ENCODE measurements at regions not wholly inside any gene's neighbourhood (a gene's known extent, or its start where the extent isn't known, plus 50 kb on each side); places are given as distances from the start of the nearest gene placed in this dataset.
"Not testable (repeated sequence)": the region's sequence is repeated elsewhere in the genome, so short reads cannot be mapped to it uniquely, and the experiment has no call there.

DNA sequence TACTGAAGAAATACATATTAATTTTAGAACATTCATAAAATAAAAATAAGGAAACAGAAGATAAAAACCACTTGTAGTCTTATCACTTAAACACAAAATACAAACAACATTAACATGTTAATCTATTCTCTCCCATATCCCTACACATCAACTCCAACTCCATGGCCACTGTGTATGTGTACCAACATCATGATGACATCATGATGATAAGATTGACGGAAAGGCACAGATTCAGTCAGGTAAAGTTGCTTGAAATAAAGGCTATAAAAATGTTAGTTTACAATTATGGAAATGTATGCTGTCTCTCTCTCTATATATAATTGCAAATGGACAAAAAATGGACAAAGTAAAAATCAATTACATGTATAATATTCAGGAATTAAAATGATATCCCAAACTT lies 388.5 kb upstream of the UBE2E3 start:
- DNase-seq, result no peak

DNA sequence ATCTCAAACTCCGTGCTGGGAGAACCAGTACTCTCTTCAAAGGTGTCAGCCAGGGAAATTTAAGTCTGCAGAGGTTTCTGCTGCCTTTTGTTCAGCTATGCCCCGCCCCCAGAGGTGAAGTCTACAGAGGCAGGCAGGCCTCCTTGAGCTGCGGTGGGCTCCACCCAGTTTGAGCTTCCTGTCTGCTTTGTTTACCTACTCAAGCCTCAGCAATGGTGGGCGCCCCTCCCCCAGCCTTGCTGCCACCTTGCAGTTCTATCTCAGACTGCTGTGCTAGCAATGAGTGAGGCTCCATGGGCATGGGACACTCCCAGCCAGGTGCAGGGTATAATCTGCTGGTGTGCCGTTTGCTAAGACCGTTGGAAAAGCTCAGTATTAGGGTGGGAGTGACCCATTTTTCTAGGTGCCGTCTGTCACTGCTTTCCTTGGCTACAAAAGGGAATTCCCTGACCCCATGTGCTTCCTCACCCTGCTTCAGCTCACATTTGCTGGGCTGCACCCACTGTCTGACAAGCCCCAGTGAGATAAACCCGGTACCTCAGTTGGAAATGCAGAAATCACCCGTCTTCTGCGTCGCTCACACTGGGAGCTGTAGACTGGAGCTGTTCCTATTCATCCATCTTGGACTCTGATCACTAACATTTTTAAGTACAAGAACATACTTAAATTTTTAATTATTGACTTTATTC lies 389.2 kb upstream of the UBE2E3 start:
- not testable (repeated sequence) for DNase-seq

DNA sequence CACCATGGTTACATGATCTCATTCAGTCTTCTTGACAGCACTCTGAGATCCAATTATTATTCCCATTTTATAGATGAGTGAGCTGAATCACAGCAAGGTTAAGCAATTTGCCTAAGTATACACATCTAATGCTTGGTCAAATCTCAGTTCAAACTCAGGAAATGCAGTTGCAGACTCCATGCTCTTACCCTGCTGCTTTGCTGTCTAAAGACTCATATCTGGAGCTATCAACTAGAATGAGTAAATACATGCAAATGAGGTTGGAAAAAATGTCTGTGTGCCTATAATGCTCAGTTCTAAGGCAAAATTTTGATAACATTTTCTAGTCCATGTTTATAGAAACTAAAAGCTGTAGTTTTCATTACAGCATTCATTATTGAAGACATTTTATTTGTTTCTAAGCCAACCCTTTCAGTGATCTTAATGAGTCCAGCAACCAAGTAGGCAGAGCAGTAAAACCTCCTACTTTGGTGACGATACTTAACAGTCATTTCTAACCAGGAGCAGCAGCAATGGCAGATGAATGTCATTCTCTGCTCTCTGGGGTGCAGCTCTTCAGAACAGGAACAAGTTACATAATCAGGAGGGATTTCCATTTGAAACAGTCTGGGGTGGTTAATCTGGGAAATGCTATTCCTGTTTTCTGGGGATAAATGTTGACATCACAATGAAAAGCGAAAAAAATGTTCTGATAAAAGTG lies 396.8 kb upstream of the UBE2E3 start:
- no peak for DNase-seq

DNA sequence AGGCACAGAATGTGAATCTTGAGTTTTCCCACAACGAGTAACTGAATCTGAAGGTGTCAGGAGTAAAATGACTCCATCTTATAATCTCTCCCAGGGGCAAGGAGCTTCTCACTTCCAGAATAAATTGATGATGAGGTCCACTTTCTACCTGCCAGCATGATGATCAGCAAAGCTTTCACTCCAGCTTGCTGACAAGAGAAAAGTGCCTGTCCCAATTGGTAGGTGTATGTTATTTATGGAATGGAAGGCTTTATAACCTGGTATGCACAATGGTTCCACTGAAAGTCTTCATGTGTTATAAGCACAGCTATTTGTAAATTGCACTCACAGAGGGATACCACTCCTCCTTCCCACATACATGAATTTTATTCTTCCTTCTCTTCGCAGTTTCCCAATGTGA lies 401.0 kb upstream of the UBE2E3 start:
- DNase-seq, result no peak

DNA sequence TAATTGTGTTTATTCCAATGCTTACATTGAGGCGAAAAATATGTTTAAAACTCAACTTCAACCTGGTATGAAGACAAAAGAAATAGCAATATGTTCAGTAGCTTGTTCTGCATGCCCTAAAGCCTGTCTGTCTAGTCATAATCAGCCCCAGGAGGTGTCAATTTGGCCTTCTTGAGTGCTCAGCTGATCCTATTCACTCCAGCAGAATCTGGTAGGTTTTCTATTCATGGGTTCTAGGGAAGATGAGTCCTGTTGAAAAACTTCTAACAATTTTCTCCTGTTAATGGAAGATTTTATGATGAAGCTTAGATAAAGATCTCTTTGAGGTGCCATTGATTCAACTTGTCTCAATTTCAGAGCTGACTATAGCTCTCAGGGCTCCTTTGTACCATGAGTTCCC lies 402.0 kb upstream of the UBE2E3 start:
- DNase-seq, result no peak

DNA sequence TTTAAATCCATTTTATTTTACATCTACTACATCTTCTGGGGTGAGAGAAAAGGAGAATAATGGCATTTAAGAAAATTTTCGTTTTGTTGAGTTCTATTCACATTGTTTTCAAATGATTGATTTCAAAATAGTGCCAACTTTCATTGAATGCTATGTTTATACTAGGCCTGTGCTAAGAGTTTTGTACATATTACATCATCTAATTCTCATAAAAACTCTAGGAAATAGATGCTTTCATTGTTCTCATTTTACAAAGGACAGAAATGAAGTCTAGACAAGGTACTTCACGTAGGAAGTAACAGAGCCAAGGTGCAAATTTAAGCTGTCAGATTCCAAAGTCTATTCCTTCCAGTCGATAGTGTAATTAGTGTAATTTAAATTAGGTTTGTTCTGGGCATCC lies 402.8 kb upstream of the UBE2E3 start:
- no peak for DNase-seq

DNA sequence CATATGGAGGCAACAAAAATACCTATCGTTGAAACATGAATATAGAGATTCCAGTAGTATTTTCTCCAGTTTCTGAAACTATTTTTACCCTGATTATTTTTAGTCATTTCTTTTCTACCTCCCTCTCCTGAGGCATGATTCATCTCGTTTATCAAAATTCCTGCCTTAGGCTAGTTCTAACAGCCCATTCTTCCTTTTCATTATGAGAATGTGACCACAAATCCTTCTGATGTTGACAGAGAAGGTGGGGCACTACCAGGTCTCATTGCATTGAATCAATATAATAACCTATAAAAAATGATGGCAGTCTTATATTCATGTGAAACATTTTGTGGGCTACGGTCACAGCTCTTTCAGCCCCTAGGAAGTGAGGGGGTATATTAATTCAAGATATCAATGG lies 406.5 kb upstream of the UBE2E3 start:
- DNase-seq, result no peak

DNA sequence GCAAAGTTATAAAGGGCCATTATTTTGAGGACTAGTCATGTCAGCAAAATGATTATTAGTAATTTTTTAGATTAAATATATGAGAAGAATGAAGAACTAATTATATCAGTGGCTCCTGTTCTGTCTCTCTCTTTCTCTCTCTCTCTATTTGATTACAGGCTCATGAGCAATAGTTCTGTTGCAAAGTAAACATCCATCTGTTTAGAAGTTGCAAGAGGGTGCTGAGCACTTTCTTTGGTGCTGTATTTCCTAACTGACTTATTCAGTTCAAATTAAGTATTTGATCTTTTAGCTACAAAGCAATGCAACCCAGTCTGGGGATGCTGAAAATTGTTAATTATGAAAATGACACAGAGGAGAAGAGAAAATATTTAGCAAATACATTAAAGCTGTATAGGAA lies 408.1 kb upstream of the UBE2E3 start:
- no peak for DNase-seq

DNA sequence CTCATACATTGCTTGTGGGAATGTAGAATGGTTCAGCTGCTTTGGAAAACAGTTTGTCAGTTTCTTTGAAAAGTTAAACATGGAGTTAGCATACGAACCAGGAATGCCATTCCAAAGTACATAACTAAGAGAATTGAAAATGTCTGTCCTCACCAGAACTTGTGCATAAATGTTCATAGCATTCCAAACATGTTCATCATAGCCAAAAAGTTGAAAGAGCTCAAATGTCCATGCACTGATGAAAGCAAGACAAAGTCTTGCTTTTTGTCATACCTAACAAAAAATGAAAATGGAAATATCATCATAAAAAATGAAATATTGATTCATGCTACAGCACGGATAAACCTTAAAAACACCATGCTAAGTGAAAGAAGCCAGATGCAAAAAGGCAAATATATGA lies 408.8 kb upstream of the UBE2E3 start:
- DNase-seq, result no peak

DNA sequence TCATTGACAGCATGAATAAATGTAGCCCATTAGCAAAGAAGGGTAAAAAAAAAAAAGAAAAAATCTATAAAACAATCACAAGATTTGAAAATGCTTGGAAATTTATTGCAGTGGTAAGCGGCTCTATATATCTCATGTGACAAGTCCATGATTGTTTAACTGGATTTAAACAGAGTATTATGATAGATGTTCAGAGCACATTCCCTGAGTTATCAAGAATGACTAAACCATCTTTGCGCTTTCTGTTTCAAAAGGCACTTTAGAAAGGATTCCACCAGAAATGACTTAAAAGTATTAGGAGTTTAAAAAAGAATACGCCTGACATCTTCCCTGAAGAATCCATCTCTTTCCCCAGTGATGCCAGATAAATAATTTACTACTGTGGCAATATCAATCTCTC lies 409.5 kb upstream of the UBE2E3 start:
- DNase-seq, result no peak

DNA sequence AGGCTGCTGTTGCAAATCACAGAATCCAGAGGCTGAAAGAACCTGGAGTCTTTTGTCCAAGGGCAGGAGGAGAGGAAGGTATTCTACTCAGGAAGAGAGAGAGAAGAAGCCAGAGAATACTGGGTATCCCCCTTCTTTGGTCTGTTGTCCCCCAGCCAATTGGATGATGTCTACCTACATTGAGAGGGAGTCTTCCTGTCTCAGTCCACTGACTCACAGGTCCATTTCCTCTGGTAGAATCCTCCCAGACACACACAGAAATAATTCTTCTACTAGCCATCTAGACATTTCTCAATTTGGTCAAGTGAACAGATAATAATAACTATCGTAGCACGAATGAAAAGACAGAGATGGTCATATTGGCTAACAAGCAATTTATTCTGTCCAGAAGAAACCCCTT lies 416.4 kb upstream of the UBE2E3 start:
- DNase-seq, result no peak

DNA sequence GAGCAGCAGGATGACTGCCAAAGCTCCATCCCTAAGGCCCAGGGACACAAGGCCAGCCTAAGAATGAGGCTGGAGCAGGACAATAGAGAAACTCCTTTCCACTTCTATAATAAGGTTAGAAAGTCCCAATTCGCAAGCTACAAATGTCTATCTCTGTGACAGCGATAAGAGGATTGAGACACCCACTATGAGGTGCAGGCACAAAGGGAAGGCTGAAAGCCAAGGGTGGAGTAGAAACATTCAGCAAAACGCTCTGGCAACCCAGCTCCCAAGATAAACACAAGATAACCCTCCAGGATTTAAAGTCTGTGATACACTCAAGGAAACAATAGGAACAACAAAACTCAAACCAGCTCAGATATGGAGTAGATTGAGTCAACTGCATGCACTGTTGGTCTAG lies 418.0 kb upstream of the UBE2E3 start:
- DNase-seq, result no peak

DNA sequence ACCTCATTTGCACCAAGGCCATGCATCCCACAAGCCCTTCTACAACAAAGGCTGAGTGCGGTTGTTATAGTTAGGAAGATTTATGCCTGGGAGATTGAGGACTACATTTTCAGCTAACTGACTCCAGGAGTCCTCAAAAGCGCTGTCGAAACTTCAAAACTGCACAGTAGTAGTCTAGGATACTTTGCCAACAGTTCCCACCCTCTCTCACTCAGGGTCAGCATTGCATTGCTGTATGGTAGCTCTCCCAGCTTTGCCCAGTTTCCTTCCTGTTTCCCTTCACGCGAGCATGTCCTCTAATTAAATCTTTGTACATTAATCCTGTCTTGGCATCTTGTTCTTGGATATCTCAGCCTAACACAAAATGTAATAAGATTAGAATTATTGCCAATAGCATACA lies 420.6 kb upstream of the UBE2E3 start:
- DNase-seq, result no peak

DNA sequence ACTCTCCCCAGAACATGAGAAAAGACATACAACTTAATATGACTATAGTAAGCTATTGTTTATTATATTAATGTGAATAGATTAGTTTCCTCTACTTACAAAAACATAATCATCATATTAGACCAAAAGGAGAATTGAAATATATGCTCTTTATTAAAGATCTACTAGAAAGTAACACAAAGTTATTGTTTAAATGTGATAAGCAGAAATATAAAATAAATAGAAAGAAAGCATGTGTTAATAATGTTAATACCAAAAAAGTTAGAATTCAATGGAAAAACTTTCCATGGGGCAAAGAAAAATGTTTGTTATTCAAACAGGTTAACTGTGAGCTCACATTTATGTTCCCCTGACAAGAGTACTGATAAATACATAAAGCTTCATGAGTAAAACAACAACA lies 421.4 kb upstream of the UBE2E3 start:
- DNase-seq, result no peak

DNA sequence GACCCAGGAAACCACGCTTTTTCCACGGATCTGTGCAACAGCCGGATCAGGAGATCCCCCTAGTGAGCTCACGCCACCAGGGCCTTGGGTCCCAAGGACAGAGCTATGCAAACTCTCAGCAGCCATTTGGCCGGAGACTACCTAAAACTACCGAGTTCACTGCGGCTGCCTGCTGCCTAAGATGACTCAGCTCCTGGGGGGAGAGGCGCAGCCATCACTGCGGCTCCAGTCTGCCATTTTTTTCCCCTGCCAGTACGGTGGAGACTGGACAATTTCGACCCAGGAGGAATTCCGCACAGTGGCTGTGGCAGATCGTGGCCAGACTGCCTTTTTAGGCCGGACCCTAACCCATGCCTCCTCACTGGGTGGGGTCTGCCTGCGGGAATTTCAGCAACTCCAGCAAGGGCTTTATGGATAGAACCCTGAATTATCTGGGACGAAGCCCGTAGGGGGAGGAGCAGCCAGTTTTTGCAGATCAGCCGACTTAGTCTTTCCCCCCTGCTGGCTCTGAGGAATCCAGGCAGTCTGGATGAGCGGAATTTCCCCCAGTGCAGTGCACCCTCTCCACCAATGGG lies 424.9 kb upstream of the UBE2E3 start:
- no peak for DNase-seq

DNA sequence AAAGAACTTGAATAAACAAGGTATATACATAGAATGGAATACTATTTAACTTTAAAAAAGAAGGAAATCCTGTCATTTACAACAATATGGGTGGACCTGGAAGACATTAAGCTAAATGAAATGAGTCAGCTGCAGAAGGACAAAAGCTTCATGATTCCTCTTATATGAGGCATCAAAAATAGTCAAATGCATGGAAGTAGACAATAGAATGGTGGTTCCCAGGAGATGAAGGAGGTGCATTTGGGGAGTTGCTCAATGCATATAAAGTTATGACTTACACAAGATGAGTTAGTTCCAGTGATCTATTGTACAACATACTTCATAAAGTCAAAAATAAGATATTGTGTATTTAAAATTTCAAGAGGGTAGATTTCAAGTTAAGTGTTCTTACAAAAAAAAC lies 426.1 kb upstream of the UBE2E3 start:
- no peak for DNase-seq

DNA sequence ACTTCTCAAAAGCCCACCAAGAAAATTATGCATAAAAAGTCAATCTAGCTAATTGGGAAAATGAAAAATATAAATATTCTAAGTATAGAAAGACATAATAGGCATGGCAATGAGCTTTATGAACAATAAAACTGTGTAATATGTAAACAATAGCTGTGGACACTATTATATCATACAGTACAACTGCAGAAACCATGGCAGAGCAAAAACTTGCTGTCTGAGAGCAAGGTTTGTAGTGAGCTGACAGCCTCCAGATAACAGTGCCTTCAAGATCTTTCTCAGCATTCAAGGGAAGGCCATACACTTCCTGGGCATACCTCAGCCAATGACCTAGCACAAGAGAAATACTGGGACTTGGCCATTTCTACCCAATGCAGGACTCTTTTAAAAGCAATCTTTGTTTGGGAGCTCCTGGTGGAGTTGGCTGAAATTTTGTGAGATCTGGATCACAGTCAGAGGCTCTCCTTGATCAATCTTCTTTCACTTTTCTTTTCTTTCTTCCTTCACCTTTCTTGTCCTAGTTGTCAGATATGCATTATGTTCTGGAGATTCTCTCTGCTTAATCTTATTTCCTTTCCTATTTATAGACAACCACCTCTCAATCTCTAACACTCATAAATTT lies 427.2 kb upstream of the UBE2E3 start:
- DNase-seq, result no peak

DNA sequence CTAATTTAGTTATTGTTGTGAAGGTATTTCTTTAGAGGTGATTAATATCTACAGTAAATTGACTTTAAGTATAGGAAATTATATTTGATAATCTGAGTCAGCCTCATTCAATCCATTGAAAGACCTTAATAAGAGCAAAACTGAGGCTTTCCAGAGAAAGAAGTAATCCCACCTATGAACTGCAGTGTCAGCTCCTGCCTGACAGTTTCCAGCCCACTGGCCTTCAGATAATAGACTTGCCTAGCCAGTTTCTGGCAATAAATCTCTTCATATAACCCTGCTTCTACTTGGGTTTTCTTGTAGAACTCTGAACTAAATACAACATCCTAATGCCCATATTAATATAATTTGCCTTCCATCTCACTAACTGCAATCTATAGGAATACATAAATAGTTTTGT lies 437.9 kb upstream of the UBE2E3 start:
- no peak for DNase-seq

DNA sequence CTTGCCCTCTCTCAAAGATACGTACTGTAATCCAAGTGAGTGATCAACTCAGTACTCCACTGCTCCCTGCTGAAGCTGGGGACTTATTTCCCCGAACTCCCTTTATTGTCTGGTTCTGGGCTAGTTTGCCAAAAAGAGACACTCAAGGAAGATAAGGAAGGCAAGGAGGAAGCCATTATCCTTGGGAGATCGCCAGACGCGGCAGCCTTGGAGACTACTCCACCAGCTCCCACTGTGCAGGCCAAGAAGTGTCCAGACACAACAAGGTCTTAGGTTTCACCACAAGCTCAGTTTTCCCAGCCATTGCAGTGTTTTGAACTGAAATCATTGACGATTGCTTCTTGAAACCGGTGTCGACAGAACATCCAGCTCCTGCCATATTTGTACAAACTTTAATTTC lies 439.6 kb upstream of the UBE2E3 start:
- DNase-seq, result no peak

DNA sequence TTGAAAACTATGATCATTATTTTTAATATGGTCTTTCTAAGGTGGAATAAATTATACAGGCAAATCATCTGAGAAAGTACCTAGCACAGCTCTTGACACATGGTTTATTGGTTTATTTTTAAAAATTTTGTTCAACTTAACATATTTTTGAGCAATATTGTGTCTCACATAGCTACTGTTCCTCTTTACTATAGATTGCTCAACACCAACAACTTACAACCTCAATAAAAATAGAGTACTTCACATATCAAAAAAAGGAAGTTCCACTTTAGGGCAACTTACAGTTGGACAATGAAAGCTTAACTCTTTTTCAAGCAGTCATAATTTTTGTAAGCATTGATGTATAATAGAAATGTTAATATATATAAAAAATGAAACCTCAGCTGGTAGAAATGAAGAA lies 440.9 kb upstream of the UBE2E3 start:
- no peak for DNase-seq

DNA sequence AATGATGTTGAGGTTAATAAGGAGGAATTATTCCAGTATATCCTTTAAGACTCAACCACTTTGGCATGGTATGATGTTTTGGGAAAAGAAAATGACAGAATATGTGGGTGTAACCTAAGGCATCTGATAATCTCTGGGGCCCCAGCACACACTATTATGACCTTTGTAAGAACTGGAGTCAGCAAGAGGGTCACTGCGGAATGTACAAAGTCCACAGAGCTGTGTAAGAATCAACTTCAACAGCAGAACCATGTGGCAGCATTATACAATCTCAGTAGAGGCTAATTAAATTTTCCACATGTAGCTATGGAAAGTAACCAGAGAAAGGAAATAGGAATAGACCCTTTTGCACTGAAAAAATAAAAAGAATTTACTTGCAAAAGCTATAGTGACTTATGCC lies 445.1 kb upstream of the UBE2E3 start:
- DNase-seq, result no peak

DNA sequence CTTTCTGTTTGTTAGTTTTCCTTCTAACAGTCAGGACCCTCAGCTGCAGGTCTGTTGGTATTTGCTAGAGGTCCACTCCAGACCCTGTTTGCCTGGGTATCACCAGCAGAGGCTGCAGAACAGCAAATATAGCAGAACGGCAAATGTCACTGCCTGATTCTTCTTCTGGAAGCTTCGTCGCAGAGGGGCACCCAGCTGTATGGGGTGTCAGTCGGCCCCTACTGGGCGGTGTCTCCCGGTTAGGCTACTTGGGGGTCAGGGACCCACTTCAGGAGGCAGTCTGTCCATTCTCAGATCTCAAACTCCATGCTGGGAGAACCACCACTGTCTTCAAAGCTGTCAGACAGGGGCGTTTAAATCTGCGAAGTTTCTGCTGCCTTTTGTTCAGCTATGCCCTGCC lies 448.6 kb upstream of the UBE2E3 start:
- not testable (repeated sequence) for DNase-seq

DNA sequence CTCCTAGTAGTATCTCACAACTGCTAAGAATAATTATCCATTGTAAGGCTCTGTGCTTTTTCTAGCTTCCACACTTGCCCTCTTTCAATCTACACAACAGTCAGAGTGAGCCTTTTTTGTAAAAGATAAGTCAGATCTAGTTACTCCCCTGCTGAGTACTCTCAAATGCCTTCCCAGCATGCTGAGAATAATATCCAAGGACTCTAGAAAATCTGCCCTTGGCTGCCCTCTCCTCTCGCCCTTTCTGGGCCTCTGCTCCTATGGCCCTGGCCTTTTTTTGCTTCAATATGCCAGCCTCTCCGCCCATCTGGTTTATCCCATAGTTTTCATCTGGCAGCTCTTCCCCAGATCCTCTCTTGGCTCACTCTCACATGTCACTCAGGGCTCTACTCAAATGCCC lies 455.9 kb upstream of the UBE2E3 start:
- DNase-seq, result no peak

DNA sequence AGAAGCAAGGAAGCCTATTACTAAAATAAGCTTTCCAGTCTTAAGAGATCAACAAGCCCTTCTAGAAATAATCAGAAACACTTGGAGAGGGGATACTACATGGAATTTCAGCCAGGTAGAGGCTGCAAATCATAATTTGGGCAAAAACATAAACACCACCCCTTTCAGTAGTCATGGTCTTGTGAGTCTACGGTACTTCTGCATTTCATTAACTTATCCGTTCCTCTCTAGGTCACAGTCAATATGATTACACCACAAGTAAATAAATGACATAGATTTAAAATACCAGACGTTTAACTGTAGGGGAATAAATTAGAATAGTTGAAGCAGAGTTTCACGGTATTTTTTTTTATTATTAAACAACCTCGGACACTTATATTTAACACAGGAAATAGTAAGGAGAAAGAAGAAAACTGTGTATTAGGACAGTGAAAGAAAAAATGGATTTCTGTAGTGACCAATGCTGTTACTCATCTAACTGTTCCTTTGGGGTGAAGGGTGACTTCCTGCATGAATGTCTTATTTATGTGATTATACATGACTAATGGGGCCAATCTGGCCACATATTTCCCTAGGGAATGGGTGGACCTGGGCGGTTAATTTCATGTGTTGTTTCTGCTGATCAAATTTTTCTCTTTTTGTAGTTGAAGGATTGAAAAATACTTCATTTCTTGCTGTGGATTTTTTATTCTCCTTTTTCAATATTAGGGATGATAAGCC lies 456.6 kb upstream of the UBE2E3 start:
- DNase-seq, result no peak
